Cardiac muscle cell (in vitro differentiated cells and primary cell): ENCODE measurements at regions not wholly inside any gene's neighbourhood (a gene's known extent, or its start where the extent isn't known, plus 50 kb on each side); places are given as distances from the start of the nearest gene placed in this dataset.
"Not testable (repeated sequence)": the region's sequence is repeated elsewhere in the genome, so short reads cannot be mapped to it uniquely, and the experiment has no call there.

Experiments used
- DNase-seq, 2 donors: peaks; one replicate each; pipeline versions ENCODE4 v3.0.0 to v3.0.0-alpha.2; 2010 to 2017; ENCODE audit warnings: low read depth in 1 of 2, low spot score in 1 of 2
- H3K27ac ChIP-seq: fragments of 200-600 bp; sonication (generic); 2 replicates; pipeline ENCODE4 v1.5.1; 2016
- H3K27me3 ChIP-seq: fragments of 200-600 bp; sonication (generic); 2 replicates; pipeline ENCODE4 v1.6.0; 2016; ENCODE audit warnings: control low read depth
- H3K36me3 ChIP-seq: fragments of 200-600 bp; sonication (generic); 2 replicates; pipeline ENCODE4 v1.5.1; 2016; ENCODE audit warnings: control low read depth
- H3K4me1 ChIP-seq: fragments of 200-600 bp; sonication (generic); 2 replicates; pipeline ENCODE4 v1.8.1; 2017; ENCODE audit warnings: low read depth, mild to moderate bottlenecking, mixed run types
- H3K4me3 ChIP-seq: fragments of 200-600 bp; sonication (generic); 2 replicates; pipeline ENCODE4 v1.5.1; 2016; ENCODE audit warnings: mild to moderate bottlenecking
- H3K9me3 ChIP-seq: fragments of 200-600 bp; sonication (generic); 2 replicates; pipeline ENCODE4 v1.5.1; 2017; ENCODE audit warnings: low read depth, mild to moderate bottlenecking, control low read depth
- CTCF ChIP-seq: IDR thresholded peaks from 2 replicates; pipeline ENCODE4 v1.5.1; 2012; ENCODE audit warnings: low read depth, mild to moderate bottlenecking, low read length

GRCh38 chr7:121714559-121715303 is 158.2 kb upstream of the PTPRZ1 start:
- DNase-seq: peak in 1 of 2 donors; percentile 2
- Histone ChIP-seq H3K4me3 (no peak overlapping the region), H3K27me3 (no peaks in the 10 kb centered on the region), H3K9me3 (no peaks in the 10 kb centered on the region), H3K36me3 (no peaks in the 10 kb centered on the region), H3K27ac (no peak overlapping the region), H3K4me1 (no peaks in the 10 kb centered on the region)
- no peak for TF ChIP-seq CTCF

- not testable (repeated sequence) for H3K36me3 ChIP-seq, H3K9me3 ChIP-seq, H3K4me1 ChIP-seq, H3K27ac ChIP-seq, H3K27me3 ChIP-seq, H3K4me3 ChIP-seq, DNase-seq
Measured at GRCh38 chr7:121712961-121713360, 160.0 kb upstream of the PTPRZ1 start.

GRCh38 chr7:121697731-121698316 is 175.1 kb upstream of the PTPRZ1 start:
- H3K36me3 ChIP-seq: no peaks in the 10 kb centered on the region
- no peak overlapping the region for H3K27ac ChIP-seq
- DNase-seq: no peak
- H3K27me3 ChIP-seq: no peaks in the 10 kb centered on the region
- no peak overlapping the region for H3K4me3 ChIP-seq
- no peaks in the 10 kb centered on the region for H3K9me3 ChIP-seq
- TF ChIP-seq CTCF: no peak
- no peaks in the 10 kb centered on the region for H3K4me1 ChIP-seq

- Histone ChIP-seq H3K27ac (no peak overlapping the region), H3K36me3 (no peaks in the 10 kb centered on the region), H3K27me3 (no peaks in the 10 kb centered on the region), H3K4me1 (no peaks in the 10 kb centered on the region), H3K4me3 (no peak overlapping the region), H3K9me3 (no peaks in the 10 kb centered on the region)
- TF ChIP-seq CTCF: no peak
- no peak for DNase-seq
Measured at GRCh38 chr7:121696954-121697353, 176.0 kb upstream of the PTPRZ1 start.

GRCh38 chr7:121689749-121690148 is 183.2 kb upstream of the PTPRZ1 start:
- Histone ChIP-seq H3K9me3 (no peaks in the 10 kb centered on the region), H3K36me3 (no peaks in the 10 kb centered on the region), H3K4me1 (no peaks in the 10 kb centered on the region), H3K27ac (no peak overlapping the region), H3K4me3 (no peak overlapping the region), H3K27me3 (no peaks in the 10 kb centered on the region)
- DNase-seq: peak in 1 of 2 donors; percentile 2
- no peak for TF ChIP-seq CTCF

- Histone ChIP-seq H3K4me1 (no peaks in the 10 kb centered on the region), H3K27ac (no peak overlapping the region), H3K9me3 (no peaks in the 10 kb centered on the region), H3K4me3 (no peak overlapping the region), H3K27me3 (no peaks in the 10 kb centered on the region), H3K36me3 (no peaks in the 10 kb centered on the region)
- TF ChIP-seq CTCF: no peak
- DNase-seq: no peak
Measured at GRCh38 chr7:121681700-121682099, 191.3 kb upstream of the PTPRZ1 start.
